ENCODE measurements at regions not wholly inside any gene's neighbourhood (a gene's known extent, or its start where the extent isn't known, plus 50 kb on each side); places are given as distances from the start of the nearest gene placed in this dataset.
A peak's percentile ranks its signal among the peaks of the same experiment; 100 is the strongest.

- DNase-seq (ENCODE audit: low read depth) = no peak
Measured at GRCh38 chr6:43982084-43982625, 145.1 kb downstream of the MRPL14 start.

GRCh38 chr6:43981363-43981990, 145.8 kb downstream of the MRPL14 start:
- DNase-seq (ENCODE audit: low read depth) = no peak

GRCh38 chr6:43980004-43980795, 147.1 kb downstream of the MRPL14 start:
- no peak for DNase-seq (ENCODE audit: low read depth)

- no peak for DNase-seq (ENCODE audit: low read depth)
Measured at GRCh38 chr6:43979525-43979924, 147.7 kb downstream of the MRPL14 start.

- peak; percentile 34 for DNase-seq (ENCODE audit: low read depth)
Measured at GRCh38 chr6:43978473-43979346, 148.5 kb downstream of the MRPL14 start.

GRCh38 chr6:43977404-43978111, 149.7 kb downstream of the MRPL14 start:
- no peak for DNase-seq (ENCODE audit: low read depth)

GRCh38 chr6:43976706-43977403, 150.4 kb downstream of the MRPL14 start:
- no peak for DNase-seq (ENCODE audit: low read depth)

GRCh38 chr6:43974643-43975230, 152.5 kb downstream of the MRPL14 start:
- DNase-seq (ENCODE audit: low read depth) = no peak

GRCh38 chr6:43973357-43973756, 153.9 kb downstream of the MRPL14 start:
- DNase-seq (ENCODE audit: low read depth) = no peak

- peak; percentile 95 for DNase-seq (ENCODE audit: low read depth)
Measured at GRCh38 chr6:43972913-43973300, 154.3 kb downstream of the MRPL14 start.

GRCh38 chr6:43972179-43972912, 154.9 kb downstream of the MRPL14 start:
- DNase-seq (ENCODE audit: low read depth) = peak; percentile 48

GRCh38 chr6:43971776-43972126, 155.5 kb downstream of the MRPL14 start:
- no peak for DNase-seq (ENCODE audit: low read depth)

GRCh38 chr6:43970913-43971775, 156.1 kb downstream of the MRPL14 start:
- DNase-seq (ENCODE audit: low read depth) = peak; percentile 17

- no peak for DNase-seq (ENCODE audit: low read depth)
Measured at GRCh38 chr6:43970068-43970912, 157.0 kb downstream of the MRPL14 start.

GRCh38 chr6:43969158-43969981, 157.9 kb downstream of the MRPL14 start:
- DNase-seq (ENCODE audit: low read depth) = no peak

GRCh38 chr6:43968110-43968965, 158.9 kb downstream of the MRPL14 start:
- no peak for DNase-seq (ENCODE audit: low read depth)

All from fibroblast of gingiva (primary cell).